Esophagus muscularis mucosa (tissue), 4 donors: ENCODE measurements at regions not wholly inside any gene's neighbourhood (a gene's known extent, or its start where the extent isn't known, plus 50 kb on each side); places are given as distances from the start of the nearest gene placed in this dataset.

ENCODE experiments used
- DNase-seq: peaks from one replicate; pipeline ENCODE4 v3.0.0-alpha.2; 2017; ENCODE audit errors: extremely low spot score
- H3K27ac ChIP-seq, 4 donors: fragments of 200-600 bp; sonication (generic); replicated peaks in 1 of 4; 1 replicate in 3 of 4; 2 replicates in 1 of 4; pipeline ENCODE4 v1.5.1; 2016 to 2019; ENCODE audit warnings: mild to moderate bottlenecking in 1 of 4
- H3K27me3 ChIP-seq, 4 donors: fragments of 200-600 bp; sonication (generic); one replicate each; pipeline versions ENCODE4 v1.5.1 to v1.6.0; 2016 to 2019
- H3K36me3 ChIP-seq, 4 donors: fragments of 200-600 bp; sonication (generic); one replicate each; pipeline ENCODE4 v1.5.1; 2016 to 2019
- H3K4me1 ChIP-seq, 4 donors: fragments of 200-600 bp; sonication (generic); one replicate each; pipeline ENCODE4 v1.5.1; 2016 to 2019
- H3K4me3 ChIP-seq, 4 donors: fragments of 200-600 bp; sonication (generic); 1 replicate in 2 of 4; 2 replicates in 2 of 4; pipeline ENCODE4 v1.5.1; 2016 to 2019; ENCODE audit warnings: mild to moderate bottlenecking in 4 of 4, moderate library complexity in 1 of 4
- H3K9me3 ChIP-seq, 4 donors: fragments of 200-600 bp; sonication (generic); 1 replicate in 3 of 4; 2 replicates in 1 of 4; pipeline ENCODE4 v1.5.1; 2016 to 2019
- CTCF ChIP-seq, 3 experiments: fragments of 200-600 bp in 2 of 3; fragments of 450-650 bp in 1 of 3; sonication (generic) in 2 of 3; IDR thresholded peaks; one replicate each; pipeline ENCODE4 v1.5.1; 2017 to 2019; ENCODE audit warnings: antibody characterized with exemption in 3 of 3, mild to moderate bottlenecking in 2 of 3, moderate library complexity in 1 of 3
- EP300 ChIP-seq: sonication (generic); formaldehyde crosslinking; IDR thresholded peaks from one replicate; pipeline ENCODE4 v1.6.1; 2017; ENCODE audit warnings: antibody characterized with exemption
- POLR2A ChIP-seq: fragments of 450-650 bp; IDR thresholded peaks from one replicate; pipeline ENCODE4 v1.6.1; 2017; ENCODE audit warnings: antibody characterized with exemption, moderate library complexity, mild to moderate bottlenecking, low read depth
- POLR2AphosphoS5 ChIP-seq, 2 donors: sonication (generic); formaldehyde crosslinking; IDR thresholded peaks; one replicate each; pipeline ENCODE4 v1.6.1; 2017; ENCODE audit warnings: antibody characterized with exemption in 2 of 2
- WGBS: methylation state at CpG from one replicate; pipeline ENCODE4 v1.1.5; 2018; 5-methylcytosine and 5-hydroxymethylcytosine counted together
- intact Hi-C: fragments of 100-400 bp; cut with DNase I; formaldehyde crosslinking; loops from one replicate; pipeline ENCODE4 v1.15.1; 2023

DNA sequence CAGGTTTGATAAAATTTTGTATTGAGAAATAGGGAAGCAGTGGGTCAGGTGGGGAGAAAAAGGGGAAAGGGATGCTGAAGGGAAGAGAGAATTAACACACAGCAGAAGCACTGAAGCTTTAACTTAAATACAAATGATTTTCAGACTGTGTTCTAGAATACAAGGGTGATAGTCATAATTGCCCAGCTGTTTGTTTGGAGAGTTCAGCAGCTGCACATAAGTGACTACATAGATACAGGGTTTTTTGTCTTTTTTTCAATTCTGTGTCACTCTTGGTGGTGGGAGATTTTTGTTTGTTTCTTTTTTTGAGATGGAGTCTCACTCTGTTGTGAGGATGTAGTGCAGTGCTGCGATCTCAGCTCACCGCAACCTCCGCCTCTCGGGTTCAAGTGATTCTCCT, 590.4 kb upstream of the SEMA6A start:
- intact Hi-C loops, result no loop called here
- Histone ChIP-seq H3K4me1 (no peaks in the 10 kb centered on the region), H3K27ac (no peak overlapping the region), H3K4me3 (no peak overlapping the region), H3K9me3 (no peaks in the 10 kb centered on the region), H3K36me3 (no peaks in the 10 kb centered on the region), H3K27me3 (no peaks in the 10 kb centered on the region)
- WGBS, result 93% methylated on average over 4 of the region's 4 CpGs
- TF ChIP-seq EP300, result no peak
- no peak for TF ChIP-seq POLR2AphosphoS5 (IDR thresholded peaks at IDR 0.05)
- no peak for TF ChIP-seq CTCF (IDR thresholded peaks at IDR 0.05)
- no peak for DNase-seq

- TF ChIP-seq POLR2A, result no peak
- no peak for TF ChIP-seq POLR2AphosphoS5 (IDR thresholded peaks at IDR 0.05)
- TF ChIP-seq CTCF (IDR thresholded peaks at IDR 0.05), result no peak
- no peak for TF ChIP-seq EP300
- no peaks in the 10 kb centered on the region for H3K9me3 ChIP-seq
- H3K27me3 ChIP-seq, result no peaks in the 10 kb centered on the region
- no peaks in the 10 kb centered on the region for H3K4me1 ChIP-seq
- H3K4me3 ChIP-seq, result no peak overlapping the region
- H3K36me3 ChIP-seq, result no peaks in the 10 kb centered on the region
- DNase-seq, result no peak
- H3K27ac ChIP-seq, result no peak overlapping the region
- 80% methylated on average over 7 of the region's 7 CpGs for WGBS
- intact Hi-C loops, result no loop called here
Observed at GRCh38 chr5:117161718-117162335, 587.2 kb upstream of the SEMA6A start.

DNA sequence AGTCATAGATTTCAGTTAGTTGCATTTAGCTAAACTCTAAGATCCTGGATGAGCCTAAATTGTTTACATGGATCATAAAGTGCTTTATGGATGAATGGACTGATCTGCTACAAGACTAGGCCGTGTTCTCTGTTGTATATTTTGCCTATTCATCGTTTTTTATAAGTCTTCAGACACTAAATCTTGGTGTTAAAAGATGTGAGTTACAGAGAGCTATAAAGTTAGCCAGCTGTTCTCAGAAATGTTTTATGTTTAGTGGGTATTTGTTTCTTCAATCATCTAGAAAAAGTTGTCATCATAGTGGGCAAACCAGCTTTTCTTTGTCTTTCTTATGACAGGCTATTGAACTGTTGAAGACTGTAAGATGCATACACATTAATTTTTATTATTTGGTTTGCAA, 585.8 kb upstream of the SEMA6A start:
- DNase-seq, result no peak
- Histone ChIP-seq H3K36me3 (no peaks in the 10 kb centered on the region), H3K9me3 (no peaks in the 10 kb centered on the region), H3K4me3 (no peak overlapping the region), H3K4me1 (no peaks in the 10 kb centered on the region), H3K27me3 (no peaks in the 10 kb centered on the region), H3K27ac (no peak overlapping the region)
- intact Hi-C loops, result no loop called here
- TF ChIP-seq POLR2A, result no peak
- no peak for TF ChIP-seq POLR2AphosphoS5 (IDR thresholded peaks at IDR 0.05)
- no peak for TF ChIP-seq CTCF (IDR thresholded peaks at IDR 0.05)
- TF ChIP-seq EP300, result no peak
- 57% methylated on average over 2 of the region's 2 CpGs for WGBS

GRCh38 chr5:117149312-117149711, 574.7 kb upstream of the SEMA6A start:
- intact Hi-C loops, result no loop called here
- 91% methylated on average over 4 of the region's 4 CpGs for WGBS
- no peak for DNase-seq
- no peaks in the 10 kb centered on the region for H3K27me3 ChIP-seq
- no peaks in the 10 kb centered on the region for H3K9me3 ChIP-seq
- H3K4me3 ChIP-seq, result no peak overlapping the region
- H3K27ac ChIP-seq, result no peak overlapping the region
- peaks cover 0 to under 1% (median 0%) of the 10 kb centered on the region in 4 donors for H3K4me1 ChIP-seq
- TF ChIP-seq POLR2A (no peak), POLR2AphosphoS5 (IDR thresholded peaks at IDR 0.05) (no peak), CTCF (IDR thresholded peaks at IDR 0.05) (no peak), EP300 (no peak)
- no peaks in the 10 kb centered on the region for H3K36me3 ChIP-seq

DNA sequence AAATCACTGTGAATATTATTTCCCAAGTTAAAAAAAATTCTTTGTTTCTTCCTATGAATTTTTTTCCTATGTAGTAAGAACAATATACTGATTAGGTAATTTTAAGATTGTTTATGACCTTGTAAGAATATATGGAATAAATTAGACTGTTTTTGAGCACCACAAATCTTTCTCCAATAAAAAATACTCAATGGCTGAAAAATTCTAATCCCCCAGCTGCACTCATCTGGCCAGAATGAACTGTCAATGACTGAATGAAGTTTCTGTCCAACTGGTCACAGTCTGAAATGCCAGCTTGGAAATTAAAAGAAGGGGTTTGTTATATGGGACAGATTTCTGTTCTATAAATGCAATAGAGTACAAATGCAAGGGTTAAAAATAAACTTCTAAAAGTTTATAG, 569.5 kb upstream of the SEMA6A start:
- no peak overlapping the region for H3K27ac ChIP-seq
- TF ChIP-seq POLR2A, result no peak
- no peak for TF ChIP-seq POLR2AphosphoS5 (IDR thresholded peaks at IDR 0.05)
- TF ChIP-seq CTCF (IDR thresholded peaks at IDR 0.05), result no peak
- no peak for TF ChIP-seq EP300
- intact Hi-C loops, result no loop called here
- H3K9me3 ChIP-seq, result no peaks in the 10 kb centered on the region
- no peaks in the 10 kb centered on the region for H3K27me3 ChIP-seq
- no peak overlapping the region for H3K4me3 ChIP-seq
- DNase-seq, result no peak
- H3K36me3 ChIP-seq, result no peaks in the 10 kb centered on the region
- H3K4me1 ChIP-seq, result peaks cover 0 to 15% (median 5%) of the 10 kb centered on the region in 4 donors
